ENCODE measurements at regions not wholly inside any gene's neighbourhood (a gene's known extent, or its start where the extent isn't known, plus 50 kb on each side); places are given as distances from the start of the nearest gene placed in this dataset.

DNA sequence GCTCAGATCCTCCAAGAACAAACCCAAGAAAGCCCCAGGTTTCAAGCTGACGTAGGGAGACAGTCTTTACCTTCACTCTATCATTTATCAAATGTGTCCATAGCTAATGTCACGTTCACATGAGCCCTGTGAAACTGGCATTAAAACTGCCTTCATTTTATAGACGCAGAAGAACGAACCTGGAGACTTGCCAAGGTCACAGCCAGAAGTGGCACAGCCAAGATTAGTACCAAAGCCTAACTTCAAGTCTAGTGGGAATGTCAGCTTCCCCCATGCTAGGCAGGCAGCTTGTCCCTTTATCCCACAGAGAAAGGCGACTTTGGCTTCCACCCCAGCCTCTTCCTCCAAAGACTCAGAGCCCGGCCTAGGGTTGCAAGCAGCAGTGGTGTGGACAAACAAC, 517.2 kb downstream of the SHQ1 start:
- TF ChIP-seq, protein P1, sequence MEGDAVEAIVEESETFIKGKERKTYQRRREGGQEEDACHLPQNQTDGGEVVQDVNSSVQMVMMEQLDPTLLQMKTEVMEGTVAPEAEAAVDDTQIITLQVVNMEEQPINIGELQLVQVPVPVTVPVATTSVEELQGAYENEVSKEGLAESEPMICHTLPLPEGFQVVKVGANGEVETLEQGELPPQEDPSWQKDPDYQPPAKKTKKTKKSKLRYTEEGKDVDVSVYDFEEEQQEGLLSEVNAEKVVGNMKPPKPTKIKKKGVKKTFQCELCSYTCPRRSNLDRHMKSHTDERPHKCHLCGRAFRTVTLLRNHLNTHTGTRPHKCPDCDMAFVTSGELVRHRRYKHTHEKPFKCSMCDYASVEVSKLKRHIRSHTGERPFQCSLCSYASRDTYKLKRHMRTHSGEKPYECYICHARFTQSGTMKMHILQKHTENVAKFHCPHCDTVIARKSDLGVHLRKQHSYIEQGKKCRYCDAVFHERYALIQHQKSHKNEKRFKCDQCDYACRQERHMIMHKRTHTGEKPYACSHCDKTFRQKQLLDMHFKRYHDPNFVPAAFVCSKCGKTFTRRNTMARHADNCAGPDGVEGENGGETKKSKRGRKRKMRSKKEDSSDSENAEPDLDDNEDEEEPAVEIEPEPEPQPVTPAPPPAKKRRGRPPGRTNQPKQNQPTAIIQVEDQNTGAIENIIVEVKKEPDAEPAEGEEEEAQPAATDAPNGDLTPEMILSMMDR (IDR thresholded peaks at IDR 0.05 in 4 of 5, conservative IDR thresholded peaks at IDR 0.05 in 1 of 5): no peak
- TF ChIP-seq POLR2A (IDR thresholded peaks at IDR 0.05): no peak

Data from gastrocnemius medialis (tissue), 4 donors.